Karpas-422 (cell line): ENCODE measurements at regions not wholly inside any gene's neighbourhood (a gene's known extent, or its start where the extent isn't known, plus 50 kb on each side); places are given as distances from the start of the nearest gene placed in this dataset.

Experiments
- DNase-seq: peaks from one replicate; pipeline ENCODE4 v3.0.0-alpha.2; 2015
- H2AFZ ChIP-seq: fragments of 200-600 bp; sonication (generic); 2 replicates; pipeline ENCODE4 v1.6.1; 2014; ENCODE audit warnings: antibody characterized with exemption, low read length, mixed read lengths
- H3K27ac ChIP-seq: fragments of 200-600 bp; sonication (generic); 2 replicates; pipeline ENCODE4 v1.5.1; 2014; ENCODE audit warnings: mild to moderate bottlenecking, low read length, moderate library complexity
- H3K27me3 ChIP-seq: fragments of 200-600 bp; sonication (generic); 2 replicates; pipeline ENCODE4 v1.6.1; 2014; ENCODE audit warnings: low read length, mixed read lengths
- H3K36me3 ChIP-seq: fragments of 200-600 bp; sonication (generic); 2 replicates; pipeline ENCODE4 v1.6.1; 2014; ENCODE audit warnings: low read length, mixed read lengths; ENCODE audit not compliant: insufficient read depth
- H3K4me1 ChIP-seq: fragments of 200-600 bp; sonication (generic); 2 replicates; pipeline ENCODE4 v1.6.1; 2014; ENCODE audit warnings: mild to moderate bottlenecking, low read length, mixed read lengths
- H3K4me2 ChIP-seq: fragments of 200-600 bp; sonication (generic); 2 replicates; pipeline ENCODE4 v1.6.1; 2014; ENCODE audit warnings: low read length, low read depth, mild to moderate bottlenecking; ENCODE audit not compliant: poor library complexity, severe bottlenecking
- H3K4me3 ChIP-seq: fragments of 200-600 bp; sonication (generic); 2 replicates; pipeline ENCODE4 v1.5.1; 2014; ENCODE audit warnings: mild to moderate bottlenecking, antibody characterized with exemption, low read length, mixed read lengths
- H3K79me2 ChIP-seq: fragments of 200-600 bp; sonication (generic); 2 replicates; pipeline ENCODE4 v1.6.1; 2014; ENCODE audit warnings: mild to moderate bottlenecking, low read length, mixed read lengths
- H3K9ac ChIP-seq: fragments of 200-600 bp; sonication (generic); 2 replicates; pipeline ENCODE4 v1.6.0; 2014; ENCODE audit warnings: low read length
- H3K9me2 ChIP-seq: fragments of 200-600 bp; sonication (generic), shearing (Covaris generic); replicated peaks from 2 replicates; pipeline ENCODE4 v1.6.0; 2014; ENCODE audit warnings: mild to moderate bottlenecking, low read length, moderate library complexity; ENCODE audit not compliant: insufficient read depth
- H3K9me3 ChIP-seq: fragments of 300-700, 200-600 bp; sonication (generic); 2 replicates; pipeline ENCODE4 v1.6.1; 2014; ENCODE audit warnings: low read length, mixed read lengths
- H4K20me1 ChIP-seq: fragments of 200-600 bp; sonication (generic); 2 replicates; pipeline ENCODE4 v1.6.1; 2014; ENCODE audit warnings: mild to moderate bottlenecking, antibody characterized with exemption, low read length, low read depth; ENCODE audit not compliant: insufficient read depth

DNA sequence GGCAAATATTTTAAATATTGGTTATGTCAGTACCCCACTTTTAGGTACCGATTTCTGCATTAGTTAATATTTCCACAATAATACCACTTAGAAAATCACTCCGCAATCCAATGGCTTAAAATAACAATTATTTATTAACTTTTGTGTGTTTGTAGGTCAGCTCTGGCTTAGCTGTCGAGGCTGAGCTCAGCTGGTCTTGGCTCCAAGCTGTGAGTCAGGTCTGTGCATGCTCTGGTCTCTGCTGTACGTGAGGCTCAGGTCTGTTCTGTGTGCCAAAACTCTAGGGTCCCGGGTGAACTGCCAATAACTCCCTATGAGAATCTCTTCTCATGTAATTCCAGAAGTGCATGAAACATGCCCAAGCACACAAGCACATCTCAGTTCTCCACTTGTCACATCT lies 245.8 kb upstream of the GK2 start:
- Histone ChIP-seq H3K9me3 (no peaks in the 10 kb centered on the region), H2AFZ (no peak overlapping the region)

DNA sequence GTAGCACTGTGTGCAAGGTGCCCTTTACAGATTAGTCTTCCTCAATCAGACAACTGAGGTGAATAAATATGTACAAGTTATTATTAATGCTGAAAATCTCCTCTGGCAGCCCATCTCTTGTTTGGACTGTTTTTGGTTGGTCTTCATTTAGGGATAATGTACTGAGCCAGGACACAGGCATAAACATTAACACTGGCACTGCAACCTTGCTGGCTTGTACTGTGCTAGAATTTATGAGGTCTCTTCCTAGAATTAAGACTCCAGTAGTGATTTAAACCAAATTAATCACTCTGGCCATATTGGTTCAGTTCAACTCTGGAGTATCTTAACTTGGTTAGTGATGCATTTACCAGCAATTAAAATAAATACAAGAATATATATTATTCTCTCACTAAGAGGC lies 244.7 kb upstream of the GK2 start:
- H4K20me1 ChIP-seq = no peaks in the 10 kb centered on the region
- H3K9me2 ChIP-seq = no peaks in the 10 kb centered on the region
- H3K27ac ChIP-seq = no peak overlapping the region
- H3K4me2 ChIP-seq = no peak overlapping the region
- no peak for DNase-seq
- H3K9ac ChIP-seq = no peak overlapping the region
- H3K79me2 ChIP-seq = no peaks in the 10 kb centered on the region
- no peaks in the 10 kb centered on the region for H3K9me3 ChIP-seq
- no peaks in the 10 kb centered on the region for H3K27me3 ChIP-seq
- no peak overlapping the region for H3K4me3 ChIP-seq
- H3K36me3 ChIP-seq = no peaks in the 10 kb centered on the region
- H3K4me1 ChIP-seq = no peaks in the 10 kb centered on the region
- no peak overlapping the region for H2AFZ ChIP-seq

More for the DNA sequence above, 245.8 kb upstream of the GK2 start:
- DNase-seq = no peak
- Histone ChIP-seq H4K20me1 (no peaks in the 10 kb centered on the region), H3K4me1 (no peaks in the 10 kb centered on the region), H3K4me3 (no peak overlapping the region), H3K9ac (no peak overlapping the region), H3K36me3 (no peaks in the 10 kb centered on the region), H3K27me3 (no peaks in the 10 kb centered on the region), H3K9me2 (no peaks in the 10 kb centered on the region), H3K27ac (no peak overlapping the region), H3K4me2 (no peak overlapping the region), H3K79me2 (no peaks in the 10 kb centered on the region)

DNA sequence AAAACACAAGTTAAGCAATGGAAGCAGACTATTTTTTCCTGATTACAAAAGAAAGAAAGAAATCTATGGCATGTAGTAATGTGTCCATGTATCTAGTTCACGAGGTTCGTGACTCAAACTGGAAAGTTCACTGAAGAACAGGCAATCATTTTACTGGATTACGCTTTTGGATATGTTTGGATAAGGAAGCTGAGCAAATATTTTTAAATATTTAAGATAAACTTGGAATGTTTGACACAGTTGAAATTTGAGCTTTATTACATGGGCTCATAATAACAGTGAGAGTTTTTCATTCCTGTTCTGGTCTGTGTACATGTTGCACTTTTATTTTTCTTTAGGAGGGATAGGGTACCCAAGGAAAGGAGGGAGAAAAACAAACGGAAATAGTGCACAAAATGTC lies 244.2 kb upstream of the GK2 start:
- H3K4me3 ChIP-seq = no peak overlapping the region
- H4K20me1 ChIP-seq = no peaks in the 10 kb centered on the region
- no peaks in the 10 kb centered on the region for H3K4me1 ChIP-seq
- H3K9me2 ChIP-seq = no peaks in the 10 kb centered on the region
- H3K9ac ChIP-seq = no peak overlapping the region
- H3K79me2 ChIP-seq = no peaks in the 10 kb centered on the region
- no peak for DNase-seq
- H3K27me3 ChIP-seq = no peaks in the 10 kb centered on the region
- no peak overlapping the region for H3K27ac ChIP-seq
- no peak overlapping the region for H3K4me2 ChIP-seq
- H3K36me3 ChIP-seq = no peaks in the 10 kb centered on the region
- no peak overlapping the region for H2AFZ ChIP-seq
- no peaks in the 10 kb centered on the region for H3K9me3 ChIP-seq

DNA sequence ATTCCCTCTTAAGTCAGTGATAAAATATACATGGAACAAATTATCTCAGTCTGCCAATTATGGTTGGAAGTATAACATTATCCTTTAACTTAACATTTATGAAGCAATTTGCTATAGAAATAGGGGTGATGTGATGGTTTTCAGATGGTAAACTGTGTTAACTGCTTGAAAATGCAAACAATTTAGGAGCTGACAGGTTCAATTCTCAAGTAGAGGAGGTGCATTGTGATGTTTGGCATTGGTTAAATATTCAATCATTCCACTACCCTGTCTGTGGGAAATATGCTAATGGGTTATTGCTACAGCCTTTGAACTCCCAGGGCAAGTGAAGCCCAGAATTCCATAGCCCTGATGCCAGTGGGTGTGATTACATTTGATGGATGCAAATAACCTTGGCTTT lies 243.4 kb upstream of the GK2 start:
- H3K9me2 ChIP-seq = no peaks in the 10 kb centered on the region

DNA sequence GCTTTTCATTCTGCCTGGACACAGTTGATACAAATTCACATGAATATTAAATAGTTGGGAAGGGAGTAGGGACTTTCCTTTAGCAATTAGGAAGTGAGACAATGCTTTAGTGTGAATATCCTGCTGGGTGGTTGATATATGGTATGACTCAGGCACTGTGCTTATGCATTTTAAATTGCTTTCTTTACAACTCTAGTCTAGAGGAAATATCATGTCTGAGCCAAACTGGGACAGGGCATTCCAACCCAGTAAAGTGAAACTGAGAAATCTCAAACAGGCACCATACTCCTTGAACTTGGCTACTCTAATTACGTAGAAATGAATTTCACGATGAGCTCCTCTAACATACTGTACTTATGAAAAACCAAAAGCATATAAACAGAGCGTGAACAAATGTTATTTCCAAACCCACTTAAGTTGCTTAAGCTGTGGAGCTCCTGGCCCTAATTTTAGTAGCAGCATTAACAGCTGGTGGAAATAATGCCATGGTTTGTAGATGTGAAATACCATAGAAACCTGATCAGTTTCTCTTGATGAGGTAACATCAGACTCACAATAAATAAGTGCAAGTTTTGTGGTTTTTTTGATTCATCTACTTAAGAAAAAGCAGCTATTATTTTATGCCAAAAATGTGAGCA lies 242.9 kb upstream of the GK2 start:
- H3K27me3 ChIP-seq = no peaks in the 10 kb centered on the region
- no peak overlapping the region for H3K4me3 ChIP-seq
- no peaks in the 10 kb centered on the region for H3K9me3 ChIP-seq
- DNase-seq = no peak
- no peaks in the 10 kb centered on the region for H4K20me1 ChIP-seq
- no peaks in the 10 kb centered on the region for H3K79me2 ChIP-seq
- no peak overlapping the region for H2AFZ ChIP-seq
- no peak overlapping the region for H3K9ac ChIP-seq
- H3K36me3 ChIP-seq = no peaks in the 10 kb centered on the region
- no peak overlapping the region for H3K27ac ChIP-seq
- no peak overlapping the region for H3K4me2 ChIP-seq
- H3K4me1 ChIP-seq = no peaks in the 10 kb centered on the region
- no peaks in the 10 kb centered on the region for H3K9me2 ChIP-seq

More for the DNA sequence above, 243.4 kb upstream of the GK2 start:
- no peaks in the 10 kb centered on the region for H3K9me3 ChIP-seq
- no peaks in the 10 kb centered on the region for H3K79me2 ChIP-seq
- H3K27ac ChIP-seq = no peak overlapping the region
- DNase-seq = no peak
- H3K4me3 ChIP-seq = no peak overlapping the region
- H4K20me1 ChIP-seq = no peaks in the 10 kb centered on the region
- no peaks in the 10 kb centered on the region for H3K4me1 ChIP-seq
- H3K4me2 ChIP-seq = no peak overlapping the region
- no peaks in the 10 kb centered on the region for H3K27me3 ChIP-seq
- H2AFZ ChIP-seq = no peak overlapping the region
- H3K9ac ChIP-seq = no peak overlapping the region
- H3K36me3 ChIP-seq = no peaks in the 10 kb centered on the region

- Histone ChIP-seq H3K4me2 (no peak overlapping the region), H3K4me3 (no peak overlapping the region), H2AFZ (no peak overlapping the region), H3K9me2 (no peaks in the 10 kb centered on the region), H3K4me1 (no peaks in the 10 kb centered on the region), H3K9ac (no peak overlapping the region), H3K9me3 (no peaks in the 10 kb centered on the region), H3K27me3 (no peaks in the 10 kb centered on the region), H4K20me1 (no peaks in the 10 kb centered on the region), H3K79me2 (no peaks in the 10 kb centered on the region), H3K36me3 (no peaks in the 10 kb centered on the region), H3K27ac (no peak overlapping the region)
- no peak for DNase-seq
Measured at GRCh38 chr4:79650217-79650616, 242.2 kb upstream of the GK2 start.

DNA sequence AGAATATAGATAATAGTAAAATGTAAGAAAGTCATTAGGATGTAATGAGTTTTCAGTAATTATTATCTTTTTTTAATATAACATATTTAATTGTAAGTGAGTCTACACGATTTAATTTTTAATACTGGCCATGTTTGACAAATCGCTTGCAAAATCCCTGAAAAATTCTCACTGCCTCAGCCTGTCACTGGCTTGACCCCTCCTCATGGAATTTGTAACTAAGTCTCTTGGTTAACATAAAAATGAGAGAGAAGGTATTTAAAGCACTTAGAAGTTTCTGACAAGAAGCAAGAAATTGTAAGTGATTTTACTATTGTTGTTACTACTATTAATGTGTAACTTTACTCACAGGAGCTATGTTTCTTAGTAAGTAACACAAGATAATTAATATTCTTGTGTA lies 237.9 kb upstream of the GK2 start:
- Histone ChIP-seq H3K9me3 (no peaks in the 10 kb centered on the region), H3K4me3 (no peak overlapping the region), H4K20me1 (no peaks in the 10 kb centered on the region), H3K4me2 (no peak overlapping the region), H3K27ac (no peak overlapping the region), H2AFZ (no peak overlapping the region), H3K9me2 (no peaks in the 10 kb centered on the region), H3K4me1 (no peaks in the 10 kb centered on the region), H3K27me3 (no peaks in the 10 kb centered on the region), H3K79me2 (no peaks in the 10 kb centered on the region), H3K9ac (no peak overlapping the region), H3K36me3 (no peaks in the 10 kb centered on the region)
- no peak for DNase-seq

- Histone ChIP-seq H3K9me2 (no peaks in the 10 kb centered on the region), H3K4me2 (no peak overlapping the region), H3K79me2 (no peaks in the 10 kb centered on the region), H3K4me1 (no peaks in the 10 kb centered on the region), H3K27me3 (no peaks in the 10 kb centered on the region), H3K9ac (no peak overlapping the region), H3K36me3 (no peaks in the 10 kb centered on the region), H3K27ac (no peak overlapping the region), H3K9me3 (no peaks in the 10 kb centered on the region), H2AFZ (no peak overlapping the region), H3K4me3 (no peak overlapping the region), H4K20me1 (no peaks in the 10 kb centered on the region)
- DNase-seq = no peak
Measured at GRCh38 chr4:79638735-79639134, 230.7 kb upstream of the GK2 start.

GRCh38 chr4:79636991-79637390 lies 229.0 kb upstream of the GK2 start:
- H2AFZ ChIP-seq = no peak overlapping the region
- no peaks in the 10 kb centered on the region for H3K27me3 ChIP-seq
- H3K4me2 ChIP-seq = no peak overlapping the region
- H4K20me1 ChIP-seq = no peaks in the 10 kb centered on the region
- DNase-seq = no peak
- H3K79me2 ChIP-seq = no peaks in the 10 kb centered on the region
- H3K27ac ChIP-seq = no peak overlapping the region
- H3K9me2 ChIP-seq = no peaks in the 10 kb centered on the region
- no peaks in the 10 kb centered on the region for H3K36me3 ChIP-seq
- H3K9me3 ChIP-seq = no peaks in the 10 kb centered on the region
- no peak overlapping the region for H3K4me3 ChIP-seq
- no peaks in the 10 kb centered on the region for H3K4me1 ChIP-seq
- H3K9ac ChIP-seq = no peak overlapping the region
